GM12878 (cell line): ENCODE measurements at regions not wholly inside any gene's neighbourhood (a gene's known extent, or its start where the extent isn't known, plus 50 kb on each side); places are given as distances from the start of the nearest gene placed in this dataset.

Experiments used
- CHD2 ChIP-seq: IDR thresholded peaks from 2 replicates; pipeline ENCODE4 v1.6.1; 2011; ENCODE audit warnings: low read depth, low read length, improper control_type of control experiment, borderline replicate concordance
- CTCF ChIP-seq, 3 experiments: IDR thresholded peaks in 2 of 3; conservative IDR thresholded peaks in 1 of 3; 2 replicates each; pipeline ENCODE4 v1.5.1; 2011; ENCODE audit warnings: low read depth in 3 of 3, low read length in 3 of 3, mild to moderate bottlenecking in 3 of 3, control low read depth in 2 of 3, moderate library complexity in 2 of 3, inconsistent platforms in 1 of 3, mixed read lengths in 1 of 3; ENCODE audit not compliant: control insufficient read depth in 2 of 3, insufficient read depth in 1 of 3; ENCODE audit errors: extremely low read depth in 1 of 3
- ESRRA ChIP-seq: IDR thresholded peaks from 2 replicates; pipeline ENCODE4 v1.6.1; 2012; ENCODE audit warnings: mild to moderate bottlenecking, low read length, improper control_type of control experiment
- POLR2AphosphoS2 ChIP-seq: IDR thresholded peaks from 2 replicates; pipeline ENCODE4 v1.6.1; 2011; ENCODE audit warnings: low read depth, mild to moderate bottlenecking, low read length, improper control_type of control experiment, moderate library complexity
- POLR2AphosphoS5 ChIP-seq: IDR thresholded peaks from 2 replicates; pipeline ENCODE4 v1.6.1; 2011; ENCODE audit warnings: mild to moderate bottlenecking, low read length, inconsistent platforms
- RELB ChIP-seq: fragments of 450-650 bp; IDR thresholded peaks from 2 replicates; pipeline ENCODE4 v1.6.1; 2017; ENCODE audit warnings: low read depth, mild to moderate bottlenecking, moderate library complexity
- SREBF2 ChIP-seq: IDR thresholded peaks from 2 replicates; pipeline ENCODE4 v1.6.1; 2012; ENCODE audit warnings: mild to moderate bottlenecking, low read length
- TF ChIP-seq, protein P1 (sequence below): IDR thresholded peaks from 2 replicates; pipeline ENCODE4 v1.6.1; 2011; ENCODE audit warnings: borderline replicate concordance, low read depth, mild to moderate bottlenecking, moderate library complexity, mixed read lengths, low read length; ENCODE audit not compliant: insufficient read depth; ENCODE audit errors: extremely low read length

- TF ChIP-seq, protein P1, sequence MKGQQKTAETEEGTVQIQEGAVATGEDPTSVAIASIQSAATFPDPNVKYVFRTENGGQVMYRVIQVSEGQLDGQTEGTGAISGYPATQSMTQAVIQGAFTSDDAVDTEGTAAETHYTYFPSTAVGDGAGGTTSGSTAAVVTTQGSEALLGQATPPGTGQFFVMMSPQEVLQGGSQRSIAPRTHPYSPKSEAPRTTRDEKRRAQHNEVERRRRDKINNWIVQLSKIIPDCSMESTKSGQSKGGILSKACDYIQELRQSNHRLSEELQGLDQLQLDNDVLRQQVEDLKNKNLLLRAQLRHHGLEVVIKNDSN = no peak
- TF ChIP-seq CHD2 (no peak), CTCF (IDR thresholded peaks at IDR 0.05 in 2 of 3, conservative IDR thresholded peaks at IDR 0.05 in 1 of 3; ENCODE audit: control insufficient read depth in 2 of 3, extremely low read depth in 1 of 3, insufficient read depth in 1 of 3, low read depth in 3 of 3, low read length in 3 of 3) (no peak), SREBF2 (no peak), POLR2AphosphoS5 (no peak), RELB (no peak), ESRRA (no peak), POLR2AphosphoS2 (no peak)
Measured at GRCh38 chr4:156539376-156539775, 432.2 kb downstream of the PDGFC start.
